ENCODE measurements at regions not wholly inside any gene's neighbourhood (a gene's known extent, or its start where the extent isn't known, plus 50 kb on each side); places are given as distances from the start of the nearest gene placed in this dataset.

GRCh38 chr4:137993232-137993631, 248.9 kb downstream of the SLC7A11 start:
- Mint-ChIP-seq H3K9me3 (ENCODE audit: unreplicated experiment) (no peaks in the 10 kb centered on the region), H3K27ac (ENCODE audit: unreplicated experiment) (no peak overlapping the region), H3K27me3 (ENCODE audit: unreplicated experiment) (peaks cover 1% of the 10 kb centered on the region), H3K4me3 (ENCODE audit: unreplicated experiment) (no peak overlapping the region), H3K4me1 (ENCODE audit: low read depth, unreplicated experiment) (no peaks in the 10 kb centered on the region), H3K36me3 (ENCODE audit: unreplicated experiment) (no peaks in the 10 kb centered on the region)
- no peak for DNase-seq
- TF ChIP-seq CTCF (IDR thresholded peaks at IDR 0.05; ENCODE audit: partially characterized antibody, unreplicated experiment) = no peak

GRCh38 chr4:137981277-137981676, 260.9 kb downstream of the SLC7A11 start:
- TF ChIP-seq CTCF (IDR thresholded peaks at IDR 0.05; ENCODE audit: partially characterized antibody, unreplicated experiment) = no peak
- H3K4me1 Mint-ChIP-seq (ENCODE audit: low read depth, unreplicated experiment) = no peaks in the 10 kb centered on the region
- H3K27me3 Mint-ChIP-seq (ENCODE audit: unreplicated experiment) = peaks cover 2% of the 10 kb centered on the region
- H3K9me3 Mint-ChIP-seq (ENCODE audit: unreplicated experiment) = no peaks in the 10 kb centered on the region
- H3K4me3 Mint-ChIP-seq (ENCODE audit: unreplicated experiment) = no peak overlapping the region
- H3K27ac Mint-ChIP-seq (ENCODE audit: unreplicated experiment) = no peak overlapping the region
- H3K36me3 Mint-ChIP-seq (ENCODE audit: unreplicated experiment) = no peaks in the 10 kb centered on the region
- DNase-seq = no peak

DNA sequence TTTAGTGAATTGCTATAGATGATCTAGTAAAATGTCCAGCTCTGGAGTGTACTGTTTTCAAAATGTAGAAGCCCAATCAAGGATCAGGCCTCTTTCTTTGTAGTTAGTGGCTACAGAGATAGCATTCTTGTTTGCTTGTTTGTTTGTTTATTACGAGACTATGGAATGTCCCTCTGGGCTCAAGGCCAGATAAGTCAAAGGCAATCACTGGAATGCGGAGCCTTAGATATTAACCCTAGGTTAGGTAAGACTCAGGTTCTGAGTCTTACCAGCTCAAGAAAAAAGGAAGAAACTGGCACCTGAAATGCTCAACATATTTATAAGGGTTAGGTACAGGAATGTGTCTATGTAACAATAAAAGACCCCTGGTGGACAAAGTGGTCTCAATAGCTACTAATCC, 261.5 kb downstream of the SLC7A11 start:
- TF ChIP-seq CTCF (IDR thresholded peaks at IDR 0.05; ENCODE audit: partially characterized antibody, unreplicated experiment) = no peak
- Mint-ChIP-seq H3K27me3 (ENCODE audit: unreplicated experiment) (peaks cover 2% of the 10 kb centered on the region), H3K9me3 (ENCODE audit: unreplicated experiment) (no peaks in the 10 kb centered on the region), H3K4me3 (ENCODE audit: unreplicated experiment) (no peak overlapping the region), H3K27ac (ENCODE audit: unreplicated experiment) (no peak overlapping the region), H3K4me1 (ENCODE audit: low read depth, unreplicated experiment) (no peaks in the 10 kb centered on the region), H3K36me3 (ENCODE audit: unreplicated experiment) (no peaks in the 10 kb centered on the region)
- no peak for DNase-seq

- no peak overlapping the region for H3K27ac Mint-ChIP-seq (ENCODE audit: unreplicated experiment)
- TF ChIP-seq CTCF (IDR thresholded peaks at IDR 0.05; ENCODE audit: partially characterized antibody, unreplicated experiment) = no peak
Measured at GRCh38 chr4:137979938-137980337, 262.2 kb downstream of the SLC7A11 start.

DNA sequence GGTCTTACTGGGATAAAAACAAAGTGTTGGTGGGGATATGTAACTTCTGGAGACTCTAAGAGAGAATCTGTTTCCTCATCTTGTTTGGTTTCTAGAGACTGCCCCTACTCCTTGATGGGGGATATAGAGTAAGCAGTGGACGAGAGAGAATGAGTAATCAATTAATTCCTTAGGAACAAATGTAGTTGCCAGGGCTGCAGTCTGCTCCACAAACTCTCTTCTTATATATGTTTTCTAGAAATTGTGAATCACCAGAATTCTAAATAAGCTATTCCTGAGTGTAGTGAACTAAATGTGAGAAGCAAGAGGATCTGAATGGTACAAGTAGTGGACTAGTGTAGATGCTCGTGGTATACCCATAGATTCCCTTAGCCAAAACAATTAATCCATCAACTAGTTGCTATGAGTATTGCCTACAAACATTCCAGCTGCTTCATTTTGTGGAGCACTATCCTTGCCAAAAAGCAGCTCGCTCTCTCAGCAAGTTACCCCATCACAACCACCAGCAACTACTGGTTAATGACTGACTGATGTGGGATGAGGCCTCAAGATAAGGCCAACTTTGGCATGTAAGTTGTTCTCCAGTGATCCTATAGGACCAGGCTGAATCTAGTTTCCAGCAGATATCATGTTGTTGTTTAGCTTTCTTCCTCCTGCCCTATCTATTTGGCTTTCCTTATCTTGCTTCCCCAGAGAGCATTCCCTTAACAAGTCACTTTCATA, 273.0 kb downstream of the SLC7A11 start:
- no peaks in the 10 kb centered on the region for H3K4me1 Mint-ChIP-seq (ENCODE audit: low read depth, unreplicated experiment)
- H3K9me3 Mint-ChIP-seq (ENCODE audit: unreplicated experiment) = no peaks in the 10 kb centered on the region
- no peak for TF ChIP-seq CTCF (IDR thresholded peaks at IDR 0.05; ENCODE audit: partially characterized antibody, unreplicated experiment)
- H3K36me3 Mint-ChIP-seq (ENCODE audit: unreplicated experiment) = peaks cover 5% of the 10 kb centered on the region
- no peak overlapping the region for H3K4me3 Mint-ChIP-seq (ENCODE audit: unreplicated experiment)
- no peak overlapping the region for H3K27ac Mint-ChIP-seq (ENCODE audit: unreplicated experiment)
- DNase-seq = no peak
- no peaks in the 10 kb centered on the region for H3K27me3 Mint-ChIP-seq (ENCODE audit: unreplicated experiment)

More at GRCh38 chr4:137979938-137980337, 262.2 kb downstream of the SLC7A11 start:
- no peak overlapping the region for H3K4me3 Mint-ChIP-seq (ENCODE audit: unreplicated experiment)
- H3K4me1 Mint-ChIP-seq (ENCODE audit: low read depth, unreplicated experiment) = no peaks in the 10 kb centered on the region
- peaks cover 2% of the 10 kb centered on the region for H3K27me3 Mint-ChIP-seq (ENCODE audit: unreplicated experiment)
- no peaks in the 10 kb centered on the region for H3K36me3 Mint-ChIP-seq (ENCODE audit: unreplicated experiment)
- no peak for DNase-seq
- no peaks in the 10 kb centered on the region for H3K9me3 Mint-ChIP-seq (ENCODE audit: unreplicated experiment)

Data from glutamatergic neuron (in vitro differentiated cells).